Tibial artery (tissue), 4 donors: ENCODE measurements at regions not wholly inside any gene's neighbourhood (a gene's known extent, or its start where the extent isn't known, plus 50 kb on each side); places are given as distances from the start of the nearest gene placed in this dataset.

Experiments
- DNase-seq, 2 donors: peaks; one replicate each; pipeline ENCODE4 v3.0.0-alpha.2; 2019
- H3K27ac ChIP-seq, 2 donors: fragments of 200-600 bp; sonication (generic) in 1 of 2; 1 replicate in 1 of 2; 2 replicates in 1 of 2; pipeline ENCODE4 v1.5.1; 2018 to 2019; ENCODE audit warnings: mild to moderate bottlenecking in 1 of 2
- H3K27me3 ChIP-seq, 2 donors: fragments of 200-600 bp; sonication (generic) in 1 of 2; one replicate each; pipeline versions ENCODE4 v1.5.1 to v1.6.0; 2016 to 2019
- H3K36me3 ChIP-seq, 3 donors: fragments of 200-600 bp; sonication (generic) in 2 of 3; one replicate each; pipeline ENCODE4 v1.5.1; 2016 to 2019; ENCODE audit warnings: mild to moderate bottlenecking in 2 of 3
- H3K4me1 ChIP-seq, 4 donors: fragments of 200-600 bp; sonication (generic) in 2 of 4; 1 replicate in 3 of 4; 2 replicates in 1 of 4; pipeline ENCODE4 v1.5.1; 2016 to 2019
- H3K4me3 ChIP-seq, 2 donors: fragments of 200-600 bp; sonication (generic) in 1 of 2; 1 replicate in 1 of 2; 2 replicates in 1 of 2; pipeline ENCODE4 v1.5.1; 2018 to 2019; ENCODE audit warnings: mild to moderate bottlenecking in 2 of 2
- H3K9me3 ChIP-seq, 3 donors: fragments of 200-600 bp; sonication (generic) in 1 of 3; one replicate each; pipeline ENCODE4 v1.5.1; 2016 to 2019
- CTCF ChIP-seq, 2 experiments: fragments of 200-600 bp in 1 of 2; fragments of 450-650 bp in 1 of 2; IDR thresholded peaks; one replicate each; pipeline ENCODE4 v1.5.1; 2017 to 2019; ENCODE audit warnings: antibody characterized with exemption in 2 of 2, mild to moderate bottlenecking in 1 of 2, moderate library complexity in 1 of 2
- intact Hi-C: fragments of 100-400 bp; cut with DNase I; formaldehyde crosslinking; loops from one replicate; pipeline ENCODE4 v1.15.0; 2023; ENCODE audit warnings: low total_unique reads

DNA sequence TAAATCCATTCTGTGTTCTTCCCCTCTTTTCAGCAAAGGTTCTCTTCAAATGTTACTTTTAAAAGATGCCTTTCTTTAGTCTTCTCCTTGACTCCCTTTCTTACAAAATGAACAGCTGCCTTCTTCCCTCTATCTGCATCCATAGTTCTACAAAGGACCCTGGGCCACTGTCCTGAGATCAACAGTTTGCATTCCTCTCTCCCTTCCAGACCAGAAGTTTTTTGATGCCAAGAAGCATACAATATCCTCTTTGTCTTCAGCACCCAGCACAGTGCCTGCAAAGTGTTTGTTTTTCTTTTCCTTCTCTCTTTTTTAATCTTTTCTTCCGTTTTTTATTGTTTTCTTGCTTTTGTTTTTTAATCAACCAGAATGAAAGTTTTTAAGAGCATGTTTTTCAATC lies 183.5 kb upstream of the SNX19 start:
- Histone ChIP-seq H3K4me1 (no peaks in the 10 kb centered on the region), H3K27me3 (no peaks in the 10 kb centered on the region), H3K36me3 (no peaks in the 10 kb centered on the region), H3K9me3 (no peaks in the 10 kb centered on the region), H3K4me3 (no peak overlapping the region), H3K27ac (no peak overlapping the region)
- DNase-seq, result no peak
- intact Hi-C loops, result no loop called here
- TF ChIP-seq CTCF (IDR thresholded peaks at IDR 0.05), result no peak

GRCh38 chr11:131108760-131109159 lies 192.5 kb upstream of the SNX19 start:
- TF ChIP-seq CTCF (IDR thresholded peaks at IDR 0.05), result no peak
- intact Hi-C loops, result no loop called here

DNA sequence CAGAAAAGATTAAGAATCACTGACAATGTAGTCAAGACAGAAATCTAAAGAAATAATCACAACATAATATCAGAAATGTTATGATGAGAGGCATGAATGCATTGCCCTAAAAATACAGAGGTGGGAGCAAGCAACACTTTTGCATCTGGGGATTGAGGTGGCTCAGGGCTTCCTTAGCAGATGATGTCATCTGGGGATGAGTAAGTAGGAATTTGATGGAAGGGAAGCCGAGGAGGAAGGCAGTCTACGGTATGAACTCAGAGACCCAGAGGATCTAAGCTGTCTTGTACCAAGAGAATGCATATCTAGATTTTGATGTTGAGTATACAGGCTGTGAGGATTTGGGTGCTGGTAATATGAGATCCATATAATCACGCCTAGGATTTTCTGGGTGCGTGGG lies 193.0 kb upstream of the SNX19 start:
- Histone ChIP-seq H3K4me1 (no peaks in the 10 kb centered on the region), H3K9me3 (peaks cover 0 to 14% (median 0%) of the 10 kb centered on the region in 3 donors), H3K36me3 (no peaks in the 10 kb centered on the region), H3K4me3 (no peak overlapping the region), H3K27ac (no peak overlapping the region), H3K27me3 (peaks cover 0 to 7% of the 10 kb centered on the region in 2 donors)
- intact Hi-C loops, result no loop called here
- no peak for DNase-seq
- no peak for TF ChIP-seq CTCF (IDR thresholded peaks at IDR 0.05)

More at GRCh38 chr11:131108760-131109159, 192.5 kb upstream of the SNX19 start:
- Histone ChIP-seq H3K27ac (no peak overlapping the region), H3K9me3 (peaks cover 0 to 14% (median 0%) of the 10 kb centered on the region in 3 donors), H3K36me3 (no peaks in the 10 kb centered on the region), H3K4me3 (no peak overlapping the region), H3K27me3 (peaks cover 0 to 7% of the 10 kb centered on the region in 2 donors), H3K4me1 (no peaks in the 10 kb centered on the region)
- no peak for DNase-seq

GRCh38 chr11:131109790-131110189 lies 193.5 kb upstream of the SNX19 start:
- no peak overlapping the region for H3K27ac ChIP-seq
- no peak overlapping the region for H3K4me3 ChIP-seq
- intact Hi-C loops, result no loop called here
- H3K4me1 ChIP-seq, result no peaks in the 10 kb centered on the region
- no peaks in the 10 kb centered on the region for H3K36me3 ChIP-seq
- TF ChIP-seq CTCF (IDR thresholded peaks at IDR 0.05), result no peak
- H3K9me3 ChIP-seq, result peaks cover 0 to 14% (median 0%) of the 10 kb centered on the region in 3 donors
- DNase-seq, result no peak
- H3K27me3 ChIP-seq, result peaks cover 0 to 7% of the 10 kb centered on the region in 2 donors

DNA sequence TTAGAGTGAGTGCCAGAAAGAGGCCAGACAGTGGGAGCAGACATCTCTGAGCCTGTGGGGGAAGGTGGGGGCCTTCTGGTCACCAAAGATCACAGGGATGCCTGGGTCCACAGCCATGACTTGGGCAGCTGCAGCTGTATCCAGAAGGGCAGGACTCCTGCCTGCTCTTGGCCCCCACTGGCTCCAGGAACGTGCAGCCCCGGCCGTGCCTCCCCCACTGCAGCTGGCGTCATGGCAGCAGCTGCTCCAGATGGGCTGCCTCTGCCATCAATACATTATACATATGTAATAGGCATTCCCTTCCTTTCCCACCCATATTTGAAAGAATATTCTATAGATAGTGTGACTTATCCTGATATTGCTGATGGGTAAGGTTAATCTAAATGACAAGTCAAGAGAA lies 195.5 kb upstream of the SNX19 start:
- Histone ChIP-seq H3K9me3 (peaks cover 0 to 14% (median 0%) of the 10 kb centered on the region in 3 donors), H3K36me3 (no peaks in the 10 kb centered on the region), H3K27ac (no peak overlapping the region), H3K4me1 (no peaks in the 10 kb centered on the region), H3K27me3 (peaks cover 0 to 7% of the 10 kb centered on the region in 2 donors), H3K4me3 (no peak overlapping the region)
- no peak for DNase-seq
- intact Hi-C loops, result no loop called here
- no peak for TF ChIP-seq CTCF (IDR thresholded peaks at IDR 0.05)

GRCh38 chr11:131118247-131118646 lies 202.0 kb upstream of the SNX19 start:
- DNase-seq, result no peak
- Histone ChIP-seq H3K4me1 (no peaks in the 10 kb centered on the region), H3K4me3 (no peak overlapping the region), H3K27ac (no peak overlapping the region), H3K36me3 (no peaks in the 10 kb centered on the region), H3K9me3 (no peaks in the 10 kb centered on the region), H3K27me3 (no peaks in the 10 kb centered on the region)
- TF ChIP-seq CTCF (IDR thresholded peaks at IDR 0.05), result no peak
- intact Hi-C loops, result no loop called here
